ENCODE measurements at regions not wholly inside any gene's neighbourhood (a gene's known extent, or its start where the extent isn't known, plus 50 kb on each side); places are given as distances from the start of the nearest gene placed in this dataset.

- no peak for DNase-seq
These were observed 138.4 kb upstream of the SPDL1 start for GRCh38 chr5:169445191-169445590.

- no peak for DNase-seq
These were observed 140.4 kb upstream of the SPDL1 start for GRCh38 chr5:169442913-169443784.

- no peak for DNase-seq
These were observed 141.1 kb upstream of the SPDL1 start for GRCh38 chr5:169442403-169442874.

GRCh38 chr5:169440107-169440705 lies 139.3 kb upstream of the SLIT3 start:
- DNase-seq: no peak

- no peak for DNase-seq
These were observed 138.4 kb upstream of the SLIT3 start for GRCh38 chr5:169439362-169439761.

GRCh38 chr5:169435506-169436229 lies 134.7 kb upstream of the SLIT3 start:
- no peak for DNase-seq

- DNase-seq: no peak
These were observed 132.3 kb upstream of the SLIT3 start for GRCh38 chr5:169433221-169433651.

- DNase-seq: no peak
These were observed 130.4 kb upstream of the SLIT3 start for GRCh38 chr5:169431386-169431785.

GRCh38 chr5:169430671-169431070 lies 129.7 kb upstream of the SLIT3 start:
- no peak for DNase-seq

GRCh38 chr5:169429044-169429443 lies 128.1 kb upstream of the SLIT3 start:
- no peak for DNase-seq

GRCh38 chr5:169426784-169427183 lies 125.8 kb upstream of the SLIT3 start:
- DNase-seq: no peak

GRCh38 chr5:169424670-169425378 lies 123.9 kb upstream of the SLIT3 start:
- no peak for DNase-seq

GRCh38 chr5:169424279-169424655 lies 123.3 kb upstream of the SLIT3 start:
- DNase-seq: no peak

GRCh38 chr5:169423580-169424278 lies 122.8 kb upstream of the SLIT3 start:
- no peak for DNase-seq

GRCh38 chr5:169422087-169422486 lies 121.1 kb upstream of the SLIT3 start:
- no peak for DNase-seq

GRCh38 chr5:169421677-169422076 lies 120.7 kb upstream of the SLIT3 start:
- DNase-seq: no peak

- no peak for DNase-seq
These were observed 116.7 kb upstream of the SLIT3 start for GRCh38 chr5:169417676-169418075.

GRCh38 chr5:169416583-169417196 lies 115.8 kb upstream of the SLIT3 start:
- no peak for DNase-seq

- DNase-seq: no peak
These were observed 115.0 kb upstream of the SLIT3 start for GRCh38 chr5:169415948-169416347.

GRCh38 chr5:169415371-169415770 lies 114.4 kb upstream of the SLIT3 start:
- DNase-seq: no peak

- DNase-seq: no peak
These were observed 112.5 kb upstream of the SLIT3 start for GRCh38 chr5:169413416-169413815.

GRCh38 chr5:169412831-169413230 lies 111.9 kb upstream of the SLIT3 start:
- no peak for DNase-seq

Data from hematopoietic multipotent progenitor cell treated with erythropoietin and hydrocortisone succinate and interleukin-3 and kit ligand, for 8 days (in vitro differentiated cells).